Transverse colon (tissue), 4 donors: ENCODE measurements at regions not wholly inside any gene's neighbourhood (a gene's known extent, or its start where the extent isn't known, plus 50 kb on each side); places are given as distances from the start of the nearest gene placed in this dataset.

Experiments
- DNase-seq: peaks from one replicate; pipeline ENCODE4 v3.0.0-alpha.2; 2019
- H3K27ac ChIP-seq, 4 donors: fragments of 200-600 bp; sonication (generic); 2 replicates each; pipeline ENCODE4 v1.5.1; 2016 to 2018; ENCODE audit warnings: inconsistent platforms in 4 of 4
- H3K27me3 ChIP-seq: fragments of 200-600 bp; sonication (generic); 2 replicates; pipeline ENCODE4 v1.5.1; 2017; ENCODE audit warnings: inconsistent platforms
- H3K36me3 ChIP-seq, 4 donors: fragments of 200-600 bp; sonication (generic); 2 replicates each; pipeline ENCODE4 v1.5.1; 2017 to 2019; ENCODE audit warnings: inconsistent platforms in 4 of 4
- H3K4me1 ChIP-seq, 4 donors: fragments of 200-600 bp; sonication (generic); 2 replicates each; pipeline ENCODE4 v1.5.1; 2017 to 2020; ENCODE audit warnings: inconsistent platforms in 4 of 4
- H3K4me3 ChIP-seq, 4 donors: fragments of 200-600 bp; sonication (generic); 1 replicate in 1 of 4; 2 replicates in 3 of 4; pipeline versions ENCODE4 v1.5.1 to v1.6.1; 2017 to 2019; ENCODE audit warnings: inconsistent platforms in 4 of 4
- H3K9me3 ChIP-seq, 2 donors: fragments of 200-600 bp; sonication (generic); 2 replicates each; pipeline ENCODE4 v1.5.1; 2017 to 2019; ENCODE audit warnings: inconsistent platforms in 2 of 2
- EP300 ChIP-seq: sonication (generic); formaldehyde crosslinking; IDR thresholded peaks from one replicate; pipeline ENCODE4 v1.6.1; 2017; ENCODE audit warnings: antibody characterized with exemption, low read depth
- POLR2A ChIP-seq: fragments of 450-650 bp; IDR thresholded peaks from one replicate; pipeline ENCODE4 v1.6.1; 2016; ENCODE audit warnings: antibody characterized with exemption, mild to moderate bottlenecking, moderate library complexity
- POLR2AphosphoS5 ChIP-seq, 3 donors: sonication (generic); formaldehyde crosslinking; IDR thresholded peaks; one replicate each; pipeline ENCODE4 v1.6.1; 2016; ENCODE audit warnings: antibody characterized with exemption in 3 of 3
- WGBS, 2 donors: methylation state at CpG; one replicate each; pipeline ENCODE4 v1.1.5; 2018; ENCODE audit warnings: low coverage in 1 of 2; 5-methylcytosine and 5-hydroxymethylcytosine counted together
- in situ Hi-C, 4 donors: fragments of 200-750 bp; cut with MboI; loops; one replicate each; pipeline versions ENCODE4 v1.15.0 to v1.15.1; 2017; ENCODE audit warnings: low sequenced_read_pairs in 3 of 4, low pct_ligation_motif_present in 1 of 4, low pct_unique_long_range_greater_than_20kb in 1 of 4
- intact Hi-C: fragments of 100-400 bp; cut with DNase I; formaldehyde crosslinking; loops from one replicate; pipeline ENCODE4 v1.15.1; 2023; ENCODE audit warnings: low total_unique reads
- TF ChIP-seq, protein P1 (sequence below), 5 experiments: fragments of 200-600 bp in 3 of 5; fragments of 450-650 bp in 2 of 5; sonication (generic) in 3 of 5; IDR thresholded peaks; 1 replicate in 2 of 5; 2 replicates in 3 of 5; pipeline ENCODE4 v1.5.1; 2016 to 2017; ENCODE audit warnings: antibody characterized with exemption in 5 of 5, inconsistent platforms in 3 of 5, mild to moderate bottlenecking in 2 of 5, moderate library complexity in 1 of 5

DNA sequence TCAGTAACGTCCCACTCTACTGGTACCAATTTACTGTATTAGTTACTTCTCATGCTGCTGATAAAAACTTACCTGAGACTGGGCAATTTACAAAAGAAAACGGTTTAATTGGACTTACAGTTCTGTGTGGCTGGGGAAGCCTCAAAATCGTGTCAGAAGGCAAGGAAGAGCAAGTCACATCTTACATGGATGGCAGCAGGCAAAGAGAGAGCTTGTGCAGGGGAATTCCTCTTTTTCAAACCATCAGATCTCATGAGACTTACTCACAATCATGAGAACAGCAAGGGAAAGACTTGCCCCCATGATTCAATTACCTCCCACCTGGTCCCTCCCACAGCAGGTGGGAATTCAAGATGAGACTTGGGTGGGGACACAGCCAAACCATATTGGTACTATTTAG lies 908.2 kb upstream of the NR2F2 start:
- Histone ChIP-seq H3K27me3 (no peaks in the 10 kb centered on the region), H3K36me3 (no peaks in the 10 kb centered on the region), H3K27ac (no peak overlapping the region), H3K9me3 (peaks cover 0 to 9% of the 10 kb centered on the region in 2 donors), H3K4me1 (no peaks in the 10 kb centered on the region), H3K4me3 (no peak overlapping the region)
- TF ChIP-seq POLR2A (no peak), POLR2AphosphoS5 (IDR thresholded peaks at IDR 0.05) (no peak), EP300 (no peak)
- TF ChIP-seq, protein P1, sequence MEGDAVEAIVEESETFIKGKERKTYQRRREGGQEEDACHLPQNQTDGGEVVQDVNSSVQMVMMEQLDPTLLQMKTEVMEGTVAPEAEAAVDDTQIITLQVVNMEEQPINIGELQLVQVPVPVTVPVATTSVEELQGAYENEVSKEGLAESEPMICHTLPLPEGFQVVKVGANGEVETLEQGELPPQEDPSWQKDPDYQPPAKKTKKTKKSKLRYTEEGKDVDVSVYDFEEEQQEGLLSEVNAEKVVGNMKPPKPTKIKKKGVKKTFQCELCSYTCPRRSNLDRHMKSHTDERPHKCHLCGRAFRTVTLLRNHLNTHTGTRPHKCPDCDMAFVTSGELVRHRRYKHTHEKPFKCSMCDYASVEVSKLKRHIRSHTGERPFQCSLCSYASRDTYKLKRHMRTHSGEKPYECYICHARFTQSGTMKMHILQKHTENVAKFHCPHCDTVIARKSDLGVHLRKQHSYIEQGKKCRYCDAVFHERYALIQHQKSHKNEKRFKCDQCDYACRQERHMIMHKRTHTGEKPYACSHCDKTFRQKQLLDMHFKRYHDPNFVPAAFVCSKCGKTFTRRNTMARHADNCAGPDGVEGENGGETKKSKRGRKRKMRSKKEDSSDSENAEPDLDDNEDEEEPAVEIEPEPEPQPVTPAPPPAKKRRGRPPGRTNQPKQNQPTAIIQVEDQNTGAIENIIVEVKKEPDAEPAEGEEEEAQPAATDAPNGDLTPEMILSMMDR (IDR thresholded peaks at IDR 0.05) = no peak
- no peak for DNase-seq
- in situ Hi-C loops (no loop called here), intact Hi-C loops (no loop called here)
- 57 to 100% methylated on average over 2 to 3 of the region's 3 CpGs for WGBS, 2 donors

GRCh38 chr15:95425859-95426258 lies 904.6 kb upstream of the NR2F2 start:
- TF ChIP-seq POLR2AphosphoS5 (IDR thresholded peaks at IDR 0.05) (no peak), EP300 (no peak), POLR2A (no peak)
- TF ChIP-seq, protein P1 (IDR thresholded peaks at IDR 0.05) = no peak
- 89 to 100% methylated on average over 1 of the region's 1 CpG for WGBS, 2 donors

DNA sequence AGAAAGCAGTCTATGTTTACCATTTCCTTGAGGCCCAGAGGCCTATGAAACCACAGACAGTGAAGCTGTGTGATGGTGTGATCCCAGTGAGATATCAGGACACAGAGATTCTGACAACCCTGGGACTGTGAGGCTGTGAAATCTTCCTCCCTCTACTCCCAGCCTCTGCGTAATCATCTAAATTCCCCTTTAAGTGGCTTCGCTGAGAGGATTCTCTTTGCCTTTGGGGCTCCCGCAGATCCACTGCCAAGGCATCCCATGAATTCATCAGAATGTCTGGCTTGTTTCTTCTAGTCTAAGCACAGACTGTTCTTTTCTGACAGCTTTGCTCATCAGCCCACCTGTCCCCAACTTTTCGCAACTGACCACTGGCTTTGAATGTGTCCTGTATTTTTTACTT lies 901.2 kb upstream of the NR2F2 start:
- in situ Hi-C loops (no loop called here), intact Hi-C loops (no loop called here)
- H3K27me3 ChIP-seq = no peaks in the 10 kb centered on the region
- no peak for DNase-seq
- WGBS, 2 donors = 81 to 90% methylated on average over 2 to 4 of the region's 4 CpGs
- TF ChIP-seq POLR2A = no peak
- no peak for TF ChIP-seq EP300
- TF ChIP-seq POLR2AphosphoS5 (IDR thresholded peaks at IDR 0.05) = no peak
- TF ChIP-seq, protein P1 (IDR thresholded peaks at IDR 0.05) = no peak
- peaks cover 0 to 9% of the 10 kb centered on the region in 2 donors for H3K9me3 ChIP-seq
- no peaks in the 10 kb centered on the region for H3K36me3 ChIP-seq
- H3K4me3 ChIP-seq = no peak overlapping the region
- H3K27ac ChIP-seq = no peak overlapping the region
- H3K4me1 ChIP-seq = no peaks in the 10 kb centered on the region

More at GRCh38 chr15:95425859-95426258, 904.6 kb upstream of the NR2F2 start:
- Histone ChIP-seq H3K27me3 (no peaks in the 10 kb centered on the region), H3K36me3 (no peaks in the 10 kb centered on the region), H3K4me3 (no peak overlapping the region), H3K9me3 (peaks cover 0 to 9% of the 10 kb centered on the region in 2 donors), H3K27ac (no peak overlapping the region), H3K4me1 (no peaks in the 10 kb centered on the region)
- intact Hi-C loops (no loop called here), in situ Hi-C loops (no loop called here)
- DNase-seq = no peak

GRCh38 chr15:95431518-95431917 lies 899.0 kb upstream of the NR2F2 start:
- DNase-seq = no peak
- no peak overlapping the region for H3K4me3 ChIP-seq
- no peak overlapping the region for H3K27ac ChIP-seq
- WGBS, 2 donors = 75 to 93% methylated on average over 1 of the region's 1 CpG
- no peaks in the 10 kb centered on the region for H3K4me1 ChIP-seq
- intact Hi-C loops = no loop called here
- in situ Hi-C loops = no loop called here
- TF ChIP-seq EP300 (no peak), POLR2A (no peak), POLR2AphosphoS5 (IDR thresholded peaks at IDR 0.05) (no peak)
- TF ChIP-seq, protein P1 (IDR thresholded peaks at IDR 0.05) = no peak
- H3K9me3 ChIP-seq = peaks cover 0 to 7% of the 10 kb centered on the region in 2 donors
- no peaks in the 10 kb centered on the region for H3K27me3 ChIP-seq
- H3K36me3 ChIP-seq = no peaks in the 10 kb centered on the region
